GM04503 (cell line): ENCODE measurements at regions not wholly inside any gene's neighbourhood (a gene's known extent, or its start where the extent isn't known, plus 50 kb on each side); places are given as distances from the start of the nearest gene placed in this dataset.

Source experiments
- DNase-seq: peaks from one replicate; pipeline ENCODE4 v3.0.0-alpha.2; 2012; ENCODE audit warnings: low read depth

GRCh38 chr2:11101430-11101829 lies 53.8 kb upstream of the SLC66A3 start:
- DNase-seq = no peak

- DNase-seq = no peak
Measured at GRCh38 chr2:11102466-11102865, 52.8 kb upstream of the SLC66A3 start.

- DNase-seq = no peak
Measured at GRCh38 chr2:11102956-11103860, 52.1 kb upstream of the SLC66A3 start.

GRCh38 chr2:11103984-11104793 lies 51.1 kb upstream of the SLC66A3 start:
- no peak for DNase-seq

GRCh38 chr2:11104794-11105660 lies 50.2 kb upstream of the SLC66A3 start:
- DNase-seq = no peak
